ENCODE measurements at regions not wholly inside any gene's neighbourhood (a gene's known extent, or its start where the extent isn't known, plus 50 kb on each side); places are given as distances from the start of the nearest gene placed in this dataset.

- TF ChIP-seq, protein P1, sequence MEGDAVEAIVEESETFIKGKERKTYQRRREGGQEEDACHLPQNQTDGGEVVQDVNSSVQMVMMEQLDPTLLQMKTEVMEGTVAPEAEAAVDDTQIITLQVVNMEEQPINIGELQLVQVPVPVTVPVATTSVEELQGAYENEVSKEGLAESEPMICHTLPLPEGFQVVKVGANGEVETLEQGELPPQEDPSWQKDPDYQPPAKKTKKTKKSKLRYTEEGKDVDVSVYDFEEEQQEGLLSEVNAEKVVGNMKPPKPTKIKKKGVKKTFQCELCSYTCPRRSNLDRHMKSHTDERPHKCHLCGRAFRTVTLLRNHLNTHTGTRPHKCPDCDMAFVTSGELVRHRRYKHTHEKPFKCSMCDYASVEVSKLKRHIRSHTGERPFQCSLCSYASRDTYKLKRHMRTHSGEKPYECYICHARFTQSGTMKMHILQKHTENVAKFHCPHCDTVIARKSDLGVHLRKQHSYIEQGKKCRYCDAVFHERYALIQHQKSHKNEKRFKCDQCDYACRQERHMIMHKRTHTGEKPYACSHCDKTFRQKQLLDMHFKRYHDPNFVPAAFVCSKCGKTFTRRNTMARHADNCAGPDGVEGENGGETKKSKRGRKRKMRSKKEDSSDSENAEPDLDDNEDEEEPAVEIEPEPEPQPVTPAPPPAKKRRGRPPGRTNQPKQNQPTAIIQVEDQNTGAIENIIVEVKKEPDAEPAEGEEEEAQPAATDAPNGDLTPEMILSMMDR (IDR thresholded peaks at IDR 0.05): no peak
- no peak for TF ChIP-seq POLR2A (IDR thresholded peaks at IDR 0.05)
These were observed 93.7 kb upstream of the MBNL1 start for GRCh38 chr3:152174876-152175527.

Measured in esophagus squamous epithelium (tissue), 4 donors.